Ishikawa (cell line): ENCODE measurements at regions not wholly inside any gene's neighbourhood (a gene's known extent, or its start where the extent isn't known, plus 50 kb on each side); places are given as distances from the start of the nearest gene placed in this dataset.

Experiments
- CEBPB ChIP-seq: IDR thresholded peaks from 2 replicates; pipeline ENCODE4 v1.6.1; 2012
- CREB1 ChIP-seq: IDR thresholded peaks from 2 replicates; pipeline ENCODE4 v1.6.1; 2012; ENCODE audit warnings: low read depth
- FOXM1 ChIP-seq: IDR thresholded peaks from 2 replicates; pipeline ENCODE4 v1.6.1; 2012; ENCODE audit warnings: low read depth, borderline replicate concordance
- RAD21 ChIP-seq: IDR thresholded peaks from 2 replicates; pipeline ENCODE4 v1.6.1; 2012; ENCODE audit warnings: low read depth
- TAF1 ChIP-seq: IDR thresholded peaks from 2 replicates; pipeline ENCODE4 v1.6.1; 2012; ENCODE audit warnings: low read depth, mild to moderate bottlenecking
- YY1 ChIP-seq: IDR thresholded peaks from 2 replicates; pipeline ENCODE4 v1.6.1; 2012; ENCODE audit warnings: low read depth
- TF ChIP-seq, protein P1 (sequence below): IDR thresholded peaks from 2 replicates; pipeline ENCODE4 v1.6.1; 2012; ENCODE audit warnings: low read depth, mild to moderate bottlenecking
- TF ChIP-seq, protein P2 (sequence below): IDR thresholded peaks from 2 replicates; pipeline ENCODE4 v1.6.1; 2012

DNA sequence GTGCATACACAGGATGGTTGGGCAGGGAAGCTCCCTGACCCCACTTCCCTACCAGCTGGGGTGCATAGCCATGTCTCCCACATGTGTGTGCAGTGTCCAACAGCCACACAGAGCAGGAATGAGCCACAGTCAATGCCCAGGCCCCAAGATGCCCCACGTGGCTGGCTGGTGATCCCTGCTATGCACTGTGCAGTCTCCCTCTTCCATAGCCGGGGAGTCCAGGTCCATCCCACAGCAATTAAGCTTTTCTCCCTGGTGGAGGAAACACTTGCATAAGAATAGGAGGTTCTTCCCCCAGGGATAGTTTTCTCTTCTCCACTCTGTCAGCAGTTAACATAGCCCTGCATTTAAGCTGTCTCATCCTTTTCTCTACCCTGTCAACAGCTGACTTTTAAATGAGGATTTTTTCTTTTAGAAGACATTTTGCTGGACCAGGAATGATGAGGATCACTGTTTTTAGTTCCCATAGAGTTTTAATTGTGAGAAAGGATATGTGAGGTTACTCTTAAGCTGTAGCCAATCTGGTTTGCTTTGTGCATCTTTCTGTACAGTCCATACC is 396.5 kb upstream of the VWC2 start:
- TF ChIP-seq CEBPB (no peak), YY1 (no peak), RAD21 (no peak), FOXM1 (no peak), CREB1 (no peak), TAF1 (no peak)
- TF ChIP-seq, protein P1, sequence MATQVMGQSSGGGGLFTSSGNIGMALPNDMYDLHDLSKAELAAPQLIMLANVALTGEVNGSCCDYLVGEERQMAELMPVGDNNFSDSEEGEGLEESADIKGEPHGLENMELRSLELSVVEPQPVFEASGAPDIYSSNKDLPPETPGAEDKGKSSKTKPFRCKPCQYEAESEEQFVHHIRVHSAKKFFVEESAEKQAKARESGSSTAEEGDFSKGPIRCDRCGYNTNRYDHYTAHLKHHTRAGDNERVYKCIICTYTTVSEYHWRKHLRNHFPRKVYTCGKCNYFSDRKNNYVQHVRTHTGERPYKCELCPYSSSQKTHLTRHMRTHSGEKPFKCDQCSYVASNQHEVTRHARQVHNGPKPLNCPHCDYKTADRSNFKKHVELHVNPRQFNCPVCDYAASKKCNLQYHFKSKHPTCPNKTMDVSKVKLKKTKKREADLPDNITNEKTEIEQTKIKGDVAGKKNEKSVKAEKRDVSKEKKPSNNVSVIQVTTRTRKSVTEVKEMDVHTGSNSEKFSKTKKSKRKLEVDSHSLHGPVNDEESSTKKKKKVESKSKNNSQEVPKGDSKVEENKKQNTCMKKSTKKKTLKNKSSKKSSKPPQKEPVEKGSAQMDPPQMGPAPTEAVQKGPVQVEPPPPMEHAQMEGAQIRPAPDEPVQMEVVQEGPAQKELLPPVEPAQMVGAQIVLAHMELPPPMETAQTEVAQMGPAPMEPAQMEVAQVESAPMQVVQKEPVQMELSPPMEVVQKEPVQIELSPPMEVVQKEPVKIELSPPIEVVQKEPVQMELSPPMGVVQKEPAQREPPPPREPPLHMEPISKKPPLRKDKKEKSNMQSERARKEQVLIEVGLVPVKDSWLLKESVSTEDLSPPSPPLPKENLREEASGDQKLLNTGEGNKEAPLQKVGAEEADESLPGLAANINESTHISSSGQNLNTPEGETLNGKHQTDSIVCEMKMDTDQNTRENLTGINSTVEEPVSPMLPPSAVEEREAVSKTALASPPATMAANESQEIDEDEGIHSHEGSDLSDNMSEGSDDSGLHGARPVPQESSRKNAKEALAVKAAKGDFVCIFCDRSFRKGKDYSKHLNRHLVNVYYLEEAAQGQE: no peak
- TF ChIP-seq, protein P2, sequence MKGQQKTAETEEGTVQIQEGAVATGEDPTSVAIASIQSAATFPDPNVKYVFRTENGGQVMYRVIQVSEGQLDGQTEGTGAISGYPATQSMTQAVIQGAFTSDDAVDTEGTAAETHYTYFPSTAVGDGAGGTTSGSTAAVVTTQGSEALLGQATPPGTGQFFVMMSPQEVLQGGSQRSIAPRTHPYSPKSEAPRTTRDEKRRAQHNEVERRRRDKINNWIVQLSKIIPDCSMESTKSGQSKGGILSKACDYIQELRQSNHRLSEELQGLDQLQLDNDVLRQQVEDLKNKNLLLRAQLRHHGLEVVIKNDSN: no peak
